Ascending aorta (tissue), 2 donors: ENCODE measurements at regions not wholly inside any gene's neighbourhood (a gene's known extent, or its start where the extent isn't known, plus 50 kb on each side); places are given as distances from the start of the nearest gene placed in this dataset.

Source experiments
- DNase-seq, 2 donors: peaks; one replicate each; pipeline ENCODE4 v3.0.0-alpha.2; 2019; ENCODE audit warnings: low spot score in 2 of 2
- H3K27ac ChIP-seq, 2 donors: fragments of 200-600 bp; sonication (generic); one replicate each; pipeline ENCODE4 v1.5.1; 2016 to 2017; ENCODE audit warnings: mild to moderate bottlenecking in 1 of 2
- H3K27me3 ChIP-seq: fragments of 200-600 bp; sonication (generic); one replicate; pipeline ENCODE4 v1.5.1; 2017
- H3K36me3 ChIP-seq, 2 donors: fragments of 200-600 bp; sonication (generic); one replicate each; pipeline ENCODE4 v1.5.1; 2016
- H3K4me1 ChIP-seq, 2 donors: fragments of 200-600 bp; sonication (generic); one replicate each; pipeline ENCODE4 v1.5.1; 2016 to 2017; ENCODE audit warnings: mild to moderate bottlenecking in 1 of 2
- H3K4me3 ChIP-seq, 2 donors: fragments of 200-600 bp; sonication (generic); one replicate each; pipeline ENCODE4 v1.5.1; 2016 to 2017; ENCODE audit warnings: mild to moderate bottlenecking in 1 of 2
- H3K9me3 ChIP-seq, 2 donors: fragments of 200-600 bp; sonication (generic); one replicate each; pipeline ENCODE4 v1.5.1; 2016
- CTCF ChIP-seq, 3 experiments: fragments of 200-600 bp in 2 of 3; fragments of 450-650 bp in 1 of 3; sonication (generic) in 2 of 3; IDR thresholded peaks; one replicate each; pipeline ENCODE4 v1.5.1; 2016 to 2019; ENCODE audit warnings: antibody characterized with exemption in 3 of 3, mild to moderate bottlenecking in 1 of 3, moderate library complexity in 1 of 3
- intact Hi-C: fragments of 100-400 bp; cut with DNase I; formaldehyde crosslinking; loops from one replicate; pipeline ENCODE4 v1.15.1; 2023

- Histone ChIP-seq H3K4me3 (no peak overlapping the region), H3K27me3 (no peaks in the 10 kb centered on the region), H3K27ac (no peak overlapping the region), H3K36me3 (no peaks in the 10 kb centered on the region), H3K4me1 (no peaks in the 10 kb centered on the region), H3K9me3 (peaks cover 0 to 3% of the 10 kb centered on the region in 2 donors)
- TF ChIP-seq CTCF (IDR thresholded peaks at IDR 0.05): no peak
- intact Hi-C loops: no loop called here
- no peak for DNase-seq
These were observed 408.7 kb upstream of the RIOK2 start for GRCh38 chr5:97591781-97592180.

GRCh38 chr5:97600486-97600885 is 417.4 kb upstream of the RIOK2 start:
- no peak for DNase-seq
- Histone ChIP-seq H3K4me3 (no peak overlapping the region), H3K27ac (no peak overlapping the region), H3K4me1 (no peaks in the 10 kb centered on the region), H3K36me3 (no peaks in the 10 kb centered on the region), H3K9me3 (peaks cover 0 to 22% of the 10 kb centered on the region in 2 donors), H3K27me3 (no peaks in the 10 kb centered on the region)
- TF ChIP-seq CTCF (IDR thresholded peaks at IDR 0.05): no peak
- intact Hi-C loops: no loop called here

GRCh38 chr5:97601651-97602050 is 418.6 kb upstream of the RIOK2 start:
- Histone ChIP-seq H3K4me1 (no peaks in the 10 kb centered on the region), H3K27me3 (no peaks in the 10 kb centered on the region), H3K9me3 (peaks cover 0 to 20% of the 10 kb centered on the region in 2 donors), H3K27ac (no peak overlapping the region), H3K36me3 (no peaks in the 10 kb centered on the region), H3K4me3 (no peak overlapping the region)
- intact Hi-C loops: no loop called here
- TF ChIP-seq CTCF (IDR thresholded peaks at IDR 0.05): no peak
- no peak for DNase-seq

- Histone ChIP-seq H3K36me3 (no peaks in the 10 kb centered on the region), H3K27ac (no peak overlapping the region), H3K9me3 (no peaks in the 10 kb centered on the region), H3K4me1 (no peaks in the 10 kb centered on the region), H3K27me3 (no peaks in the 10 kb centered on the region), H3K4me3 (no peak overlapping the region)
- no peak for DNase-seq
- no peak for TF ChIP-seq CTCF (IDR thresholded peaks at IDR 0.05)
- intact Hi-C loops: no loop called here
These were observed 423.5 kb upstream of the RIOK2 start for GRCh38 chr5:97606531-97606930.

- H3K9me3 ChIP-seq: no peaks in the 10 kb centered on the region
- no peak for TF ChIP-seq CTCF (IDR thresholded peaks at IDR 0.05)
These were observed 425.5 kb upstream of the RIOK2 start for GRCh38 chr5:97608501-97608900.

GRCh38 chr5:97618721-97619120 is 435.7 kb upstream of the RIOK2 start:
- H3K36me3 ChIP-seq: no peaks in the 10 kb centered on the region
- no peak overlapping the region for H3K27ac ChIP-seq
- no peaks in the 10 kb centered on the region for H3K9me3 ChIP-seq
- no peaks in the 10 kb centered on the region for H3K4me1 ChIP-seq
- no peak for TF ChIP-seq CTCF (IDR thresholded peaks at IDR 0.05)
- intact Hi-C loops: no loop called here
- H3K4me3 ChIP-seq: no peak overlapping the region
- no peaks in the 10 kb centered on the region for H3K27me3 ChIP-seq
- DNase-seq: no peak

More at GRCh38 chr5:97608501-97608900, 425.5 kb upstream of the RIOK2 start:
- no peak for DNase-seq
- Histone ChIP-seq H3K27me3 (no peaks in the 10 kb centered on the region), H3K27ac (no peak overlapping the region), H3K4me1 (no peaks in the 10 kb centered on the region), H3K36me3 (no peaks in the 10 kb centered on the region), H3K4me3 (no peak overlapping the region)
- intact Hi-C loops: no loop called here
